Activated naive CD4-positive, alpha-beta T cell treated with anti-CD3 and anti-CD28 coated beads, Interleukin-2, amount 50 U/mL, for 72 hours (primary cell): ENCODE measurements at regions not wholly inside any gene's neighbourhood (a gene's known extent, or its start where the extent isn't known, plus 50 kb on each side); places are given as distances from the start of the nearest gene placed in this dataset.
"Not testable (repeated sequence)": the region's sequence is repeated elsewhere in the genome, so short reads cannot be mapped to it uniquely, and the experiment has no call there.

Experiments used
- ATAC-seq, 2 donors: fragments of 150-1000 bp; cut with Tn5 transposase; 2 replicates each; pipeline ENCODE4 v1.10.0; 2021; ENCODE audit warnings: mild to moderate bottlenecking in 2 of 2, moderate library complexity in 2 of 2
- DNase-seq, 2 donors: peaks; one replicate each; pipeline ENCODE4 v3.0.0; 2021 to 2022; ENCODE audit warnings: low spot score in 2 of 2
- H3K27ac Mint-ChIP-seq, 2 donors: one replicate each; pipeline ENCODE4 v1.8.0; 2022; ENCODE audit warnings: mild to moderate bottlenecking in 2 of 2, mixed read lengths in 2 of 2
- H3K36me3 Mint-ChIP-seq, 2 donors: one replicate each; pipeline ENCODE4 v1.8.0; 2022; ENCODE audit warnings: mixed read lengths in 2 of 2
- H3K9me3 Mint-ChIP-seq, 2 donors: one replicate each; pipeline ENCODE4 v1.8.0; 2022; ENCODE audit warnings: mixed read lengths in 2 of 2

DNA sequence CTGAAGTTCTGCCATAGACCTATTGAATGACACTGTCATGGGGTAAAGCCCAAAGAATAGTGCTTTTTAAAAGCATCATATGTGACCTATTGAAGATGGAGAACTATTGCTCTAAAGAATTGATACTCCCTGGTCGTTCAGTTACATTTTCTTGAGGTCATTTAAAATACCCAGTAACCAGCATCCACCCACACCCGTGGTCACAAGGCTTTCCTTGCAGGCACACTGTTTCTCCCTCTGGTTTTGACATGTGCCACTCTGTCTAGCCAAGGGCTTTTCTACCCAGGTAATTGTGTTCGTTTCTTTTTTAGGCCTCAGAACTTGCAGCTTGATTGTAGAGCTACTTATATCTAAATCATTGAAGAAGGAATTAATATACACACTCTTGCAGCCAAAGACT lies 68.3 kb upstream of the LYZL2 start:
- ATAC-seq (no peak), DNase-seq (no peak)
- Mint-ChIP-seq H3K36me3 (peaks cover 36 to 45% of the 10 kb centered on the region in 2 donors), H3K9me3 (no peaks in the 10 kb centered on the region), H3K27ac (peak overlapping the region; percentile 56 to 100)

DNA sequence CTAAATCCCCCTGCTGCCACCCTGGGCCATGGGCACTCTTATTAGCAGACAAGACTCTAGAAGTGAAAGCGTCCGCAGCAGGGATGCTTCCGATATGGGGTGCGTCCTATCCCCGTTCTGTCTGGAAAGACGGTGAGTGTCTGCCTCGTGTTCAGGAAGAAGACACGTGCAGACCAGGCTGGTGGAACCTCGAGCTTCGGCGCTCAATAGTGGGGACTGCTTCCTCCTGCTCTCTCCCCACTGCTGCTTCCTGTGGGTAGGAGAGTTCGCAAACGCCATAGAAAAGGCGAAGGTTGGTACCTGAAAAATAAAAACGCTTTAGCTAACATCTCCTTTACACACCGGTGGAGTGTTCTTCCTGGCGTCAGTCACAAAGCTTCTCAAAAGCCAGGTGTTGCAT lies 67.7 kb upstream of the LYZL2 start:
- not testable (repeated sequence) for DNase-seq, H3K9me3 Mint-ChIP-seq, ATAC-seq
- Mint-ChIP-seq H3K27ac (peak overlapping the region; percentile 56 to 100), H3K36me3 (peaks cover 36 to 39% of the 10 kb centered on the region in 2 donors)

DNA sequence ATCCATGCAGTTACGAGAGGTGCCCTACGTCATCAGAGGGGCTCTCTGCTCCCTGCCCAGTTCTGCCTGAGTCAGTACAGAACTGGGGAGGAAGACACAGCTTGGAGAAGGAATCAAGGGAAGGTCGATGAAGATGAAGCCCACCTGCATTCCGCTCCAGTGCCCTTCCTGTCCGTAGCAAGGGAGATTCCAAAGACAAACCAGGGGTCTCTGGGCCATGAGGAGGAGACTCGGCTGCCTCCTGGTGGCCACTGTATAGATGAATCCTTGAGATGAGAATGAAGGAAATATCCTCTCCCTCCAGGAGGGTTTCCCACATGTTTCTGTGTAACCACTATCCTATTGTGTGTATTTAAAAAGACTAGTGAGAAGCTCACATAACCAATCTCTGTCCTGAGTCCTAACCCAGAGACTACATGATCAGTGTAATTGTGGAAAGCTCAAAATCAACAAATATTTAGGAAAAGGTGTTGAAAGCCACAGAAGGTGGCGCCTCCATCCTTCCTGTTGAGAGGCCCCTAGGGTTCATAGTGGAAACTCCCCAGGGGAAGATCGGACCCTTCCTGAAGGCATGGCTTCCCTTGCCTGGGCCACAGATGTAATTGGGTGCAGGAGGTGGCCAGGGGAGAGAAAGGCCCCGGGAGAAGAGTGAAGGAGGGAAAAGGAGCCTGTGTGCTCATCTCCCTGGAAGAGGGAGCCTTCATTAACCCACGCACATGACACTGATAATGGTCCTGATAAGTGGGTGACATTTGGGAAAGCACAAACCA lies 67.0 kb upstream of the LYZL2 start:
- not testable (repeated sequence) for ATAC-seq, DNase-seq, H3K9me3 Mint-ChIP-seq
- Mint-ChIP-seq H3K27ac (peak overlapping the region; percentile 95 to 100), H3K36me3 (peaks cover 36 to 39% of the 10 kb centered on the region in 2 donors)

DNA sequence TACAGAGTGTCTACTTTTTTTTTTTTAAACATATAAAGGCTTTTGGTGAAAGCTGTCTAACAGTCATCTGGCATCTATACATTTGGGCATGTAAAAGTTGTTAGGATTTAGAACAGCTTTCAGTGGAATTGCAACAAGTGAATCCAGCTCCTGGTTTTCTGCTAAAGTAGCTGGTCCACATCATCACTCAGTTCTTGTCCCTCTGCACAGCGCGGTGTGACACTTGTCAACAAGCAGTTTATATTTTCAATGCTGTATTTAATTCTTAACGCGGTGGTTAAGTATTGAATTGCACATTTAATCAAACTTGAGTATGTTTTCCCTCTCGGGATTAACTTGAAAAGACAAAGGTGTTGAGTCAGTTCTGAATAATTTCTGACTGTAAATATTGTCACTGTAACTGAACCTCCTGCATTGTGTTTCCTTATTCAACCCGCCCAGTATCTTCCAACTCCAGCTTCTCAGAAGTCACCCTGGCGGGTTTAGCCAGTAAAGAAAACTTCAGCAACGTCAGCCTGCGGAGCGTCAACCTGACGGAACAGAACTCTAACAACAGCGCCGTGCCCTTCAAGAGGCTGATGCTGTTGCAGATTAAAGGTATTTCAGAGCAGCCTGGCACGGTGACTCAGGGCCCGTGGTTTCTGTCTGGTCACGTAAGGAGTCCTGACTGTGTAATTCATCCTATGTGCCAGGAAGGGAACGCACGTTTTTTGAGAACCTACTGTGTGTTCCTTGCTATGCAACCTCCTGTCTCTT lies 66.1 kb upstream of the LYZL2 start:
- Mint-ChIP-seq H3K36me3 (peaks cover 36 to 39% of the 10 kb centered on the region in 2 donors), H3K27ac (peak overlapping the region; percentile 95 to 100)
- ATAC-seq: peak; percentile 87 to 89

DNA sequence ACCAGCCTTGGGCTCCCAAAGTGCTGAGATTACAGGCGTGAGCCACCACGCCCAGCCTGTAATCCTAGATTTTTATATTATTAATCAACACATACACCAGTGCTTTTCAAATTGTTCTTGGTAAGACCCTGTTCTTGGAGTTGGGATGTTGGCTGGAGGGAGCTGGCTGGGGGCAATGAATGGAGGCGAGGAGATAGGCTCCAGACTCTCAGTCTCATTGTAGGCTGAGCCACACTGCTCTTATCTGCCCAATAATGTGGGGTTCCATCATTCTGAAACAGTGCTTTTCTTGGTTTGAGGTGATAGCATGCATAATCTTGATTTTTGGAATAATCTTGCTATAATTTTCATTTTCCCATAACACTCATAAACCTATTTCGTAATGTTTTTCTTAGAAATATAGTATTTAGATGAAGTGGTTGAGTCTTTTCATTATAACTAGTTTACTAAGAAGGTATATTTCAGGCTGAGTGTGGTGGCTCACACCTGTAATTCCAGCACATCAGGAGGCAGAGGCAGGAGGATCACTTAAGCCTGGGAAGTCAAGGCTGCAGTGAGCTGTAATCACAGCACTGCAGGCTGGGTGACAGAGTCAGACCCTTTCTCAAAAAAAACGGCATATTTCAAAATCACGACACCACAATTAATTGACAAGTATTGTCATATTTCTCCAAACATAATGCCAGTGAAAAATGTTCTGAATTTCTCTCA lies 65.1 kb upstream of the LYZL2 start:
- H3K27ac Mint-ChIP-seq: peak overlapping the region; percentile 95 to 100
- no peaks in the 10 kb centered on the region for H3K9me3 Mint-ChIP-seq
- ATAC-seq (peak; percentile 24 to 60), DNase-seq (no peak)
- H3K36me3 Mint-ChIP-seq: peaks cover 32 to 39% of the 10 kb centered on the region in 2 donors

More for the DNA sequence above, 66.1 kb upstream of the LYZL2 start:
- peak; percentile 62 to 89 for DNase-seq
- H3K9me3 Mint-ChIP-seq: not testable (repeated sequence)

DNA sequence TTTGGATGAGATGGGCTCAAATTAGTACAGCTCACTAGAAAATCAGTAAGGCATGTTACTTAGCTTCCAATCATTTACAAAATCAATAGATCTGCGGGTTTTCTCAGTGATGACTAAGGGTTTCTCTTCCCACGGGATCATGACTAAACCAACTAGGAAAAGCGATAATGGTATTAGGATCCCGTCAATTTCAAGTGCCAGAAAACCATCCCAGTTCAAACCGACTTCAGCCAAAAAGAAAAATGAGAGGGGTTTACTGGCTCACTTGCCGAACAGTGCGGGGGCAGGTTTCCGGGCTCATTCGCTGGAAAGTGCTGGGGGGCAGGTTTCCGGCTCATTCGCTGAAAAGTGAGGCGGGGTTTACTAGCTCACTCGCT lies 62.1 kb upstream of the LYZL2 start:
- no peak for ATAC-seq
- Mint-ChIP-seq H3K36me3 (peaks cover 22 to 23% of the 10 kb centered on the region in 2 donors), H3K27ac (no peak overlapping the region), H3K9me3 (no peaks in the 10 kb centered on the region)
- DNase-seq: no peak

DNA sequence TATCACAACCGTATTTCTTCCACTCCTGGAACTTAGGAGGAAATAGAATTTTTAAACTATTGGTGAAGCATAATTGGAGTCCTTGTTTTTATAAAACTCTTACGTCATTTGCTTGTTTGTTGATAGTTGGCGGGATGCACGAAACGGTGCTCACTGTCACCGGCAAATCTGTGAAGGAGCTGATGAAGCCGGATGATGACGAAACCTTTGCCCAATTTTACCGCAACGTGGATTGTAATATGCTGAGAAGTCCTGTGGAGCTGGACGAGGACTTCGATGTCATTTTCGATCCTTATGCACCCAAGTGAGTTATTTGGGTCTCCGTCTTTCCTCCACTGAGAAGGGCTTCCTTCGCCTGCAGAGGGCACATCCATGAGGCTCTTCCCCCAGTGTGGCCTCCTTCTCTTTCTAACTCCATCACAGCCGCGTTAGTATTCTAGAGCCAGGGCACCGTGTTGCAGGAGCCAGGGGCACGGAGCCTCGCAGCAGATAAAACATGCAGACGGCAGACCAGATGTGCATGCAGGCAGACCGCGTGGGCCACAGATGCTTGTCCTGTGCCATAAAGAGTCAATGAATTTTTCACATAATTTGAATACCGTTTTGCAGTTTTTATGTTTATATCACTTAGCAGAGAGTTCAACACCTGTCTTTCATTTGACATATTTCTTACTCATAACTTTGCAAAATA lies 61.5 kb upstream of the LYZL2 start:
- not testable (repeated sequence) for ATAC-seq

DNA sequence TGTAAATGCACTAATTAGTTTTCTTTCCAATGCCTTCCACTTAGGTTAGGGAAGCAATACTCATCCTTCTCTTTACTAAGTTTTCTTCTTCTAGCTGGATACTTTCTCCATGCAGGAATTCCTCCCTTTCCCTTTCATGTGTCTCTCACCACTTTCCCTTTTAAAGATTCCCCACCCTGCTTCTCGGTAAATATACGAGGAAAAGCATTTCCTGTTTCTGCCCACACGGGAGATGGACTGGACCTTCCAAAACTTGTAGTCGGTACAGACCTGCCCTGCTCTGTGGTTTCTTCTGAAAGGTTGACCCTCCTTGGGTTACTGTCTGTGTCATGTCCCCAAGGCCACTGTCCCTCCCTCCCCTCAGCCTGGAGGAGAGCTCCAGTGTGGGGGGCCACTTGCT lies 58.9 kb upstream of the LYZL2 start:
- no peaks in the 10 kb centered on the region for H3K9me3 Mint-ChIP-seq
- peaks cover under 1 to 10% of the 10 kb centered on the region in 2 donors for H3K36me3 Mint-ChIP-seq
- DNase-seq: no peak
- peak overlapping the region in 1 of 2 donors; percentile 92 for H3K27ac Mint-ChIP-seq
- no peak for ATAC-seq

More for the DNA sequence above, 61.5 kb upstream of the LYZL2 start:
- H3K9me3 Mint-ChIP-seq, DNase-seq, H3K27ac Mint-ChIP-seq: not testable (repeated sequence)
- peaks cover 16 to 18% of the 10 kb centered on the region in 2 donors for H3K36me3 Mint-ChIP-seq

DNA sequence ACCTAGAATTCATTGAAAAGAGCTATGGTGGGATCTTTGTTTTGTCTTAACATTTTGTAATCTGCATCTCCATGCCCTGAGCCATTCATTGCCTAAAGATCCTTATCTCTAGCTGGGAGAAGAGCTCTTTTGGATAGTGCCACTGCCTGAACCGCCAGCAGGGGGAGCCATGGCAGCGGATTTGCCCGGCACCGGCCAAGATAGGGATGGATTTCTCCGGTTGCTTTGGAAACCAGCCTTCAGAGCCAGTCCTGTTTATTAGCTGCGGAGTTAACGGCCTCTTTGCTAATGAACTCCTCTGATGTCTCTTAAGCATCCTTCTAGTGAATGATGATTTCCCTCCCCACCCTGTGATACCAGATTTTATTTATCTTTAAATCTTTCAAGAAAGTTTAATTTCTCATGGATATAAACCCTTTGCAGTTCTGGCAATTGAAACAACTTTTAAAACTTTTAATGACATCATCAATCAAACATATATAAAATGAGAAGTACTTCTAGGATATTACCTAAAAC lies 58.2 kb upstream of the LYZL2 start:
- Mint-ChIP-seq H3K27ac (peak overlapping the region in 1 of 2 donors; percentile 92), H3K9me3 (no peaks in the 10 kb centered on the region), H3K36me3 (peaks cover 0 to 6% of the 10 kb centered on the region in 2 donors)
- ATAC-seq (peak; percentile 69 to 71), DNase-seq (peak; percentile 82 to 87)

DNA sequence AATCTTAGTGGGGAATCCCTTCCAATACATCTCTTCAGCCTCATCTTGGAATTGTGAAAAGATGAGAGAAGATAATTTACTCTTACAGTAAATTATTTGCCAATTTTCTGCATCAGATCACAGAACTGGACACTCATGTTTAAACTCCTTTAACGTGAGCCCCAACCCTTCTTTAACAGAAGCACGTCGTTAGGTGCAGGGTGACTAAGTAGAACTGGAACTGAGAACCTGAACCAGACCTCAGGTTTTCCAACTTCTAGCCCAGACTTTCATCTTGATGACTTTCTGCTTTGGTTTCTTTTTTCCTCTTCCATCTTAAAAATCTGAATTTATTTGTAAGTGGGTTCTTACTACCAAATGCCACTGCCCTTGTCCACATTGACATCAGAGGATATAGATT lies 57.2 kb upstream of the LYZL2 start:
- no peaks in the 10 kb centered on the region for H3K9me3 Mint-ChIP-seq
- H3K36me3 Mint-ChIP-seq: no peaks in the 10 kb centered on the region
- H3K27ac Mint-ChIP-seq: peak overlapping the region in 1 of 2 donors; percentile 92
- ATAC-seq: peak; percentile 63 to 67
- no peak for DNase-seq

DNA sequence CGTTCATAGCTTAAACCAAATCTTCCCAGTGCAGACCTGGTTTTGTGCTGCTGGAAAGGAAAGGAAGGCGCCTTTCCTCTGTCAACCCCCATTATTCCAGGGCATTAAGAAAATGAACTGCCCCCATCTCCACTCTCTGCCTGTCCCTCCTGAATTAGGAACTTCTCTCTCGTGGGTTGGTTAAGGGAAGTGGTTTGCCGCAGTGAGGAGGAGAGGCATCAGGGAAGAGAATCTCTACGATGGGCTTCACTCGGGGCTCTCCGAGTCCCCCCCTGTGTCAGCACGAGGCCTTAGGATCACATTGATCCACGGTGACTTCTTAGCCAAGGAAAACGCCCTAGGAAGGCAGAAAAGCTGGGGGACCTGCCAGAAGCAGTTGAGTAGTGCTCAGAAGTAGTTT lies 53.9 kb upstream of the LYZL2 start:
- H3K9me3 Mint-ChIP-seq: peaks cover 9% of the 10 kb centered on the region in 2 donors
- DNase-seq (no peak), ATAC-seq (no peak)
- H3K36me3 Mint-ChIP-seq: peaks cover 12% of the 10 kb centered on the region in 2 donors
- H3K27ac Mint-ChIP-seq: peak overlapping the region; percentile 51 to 76

DNA sequence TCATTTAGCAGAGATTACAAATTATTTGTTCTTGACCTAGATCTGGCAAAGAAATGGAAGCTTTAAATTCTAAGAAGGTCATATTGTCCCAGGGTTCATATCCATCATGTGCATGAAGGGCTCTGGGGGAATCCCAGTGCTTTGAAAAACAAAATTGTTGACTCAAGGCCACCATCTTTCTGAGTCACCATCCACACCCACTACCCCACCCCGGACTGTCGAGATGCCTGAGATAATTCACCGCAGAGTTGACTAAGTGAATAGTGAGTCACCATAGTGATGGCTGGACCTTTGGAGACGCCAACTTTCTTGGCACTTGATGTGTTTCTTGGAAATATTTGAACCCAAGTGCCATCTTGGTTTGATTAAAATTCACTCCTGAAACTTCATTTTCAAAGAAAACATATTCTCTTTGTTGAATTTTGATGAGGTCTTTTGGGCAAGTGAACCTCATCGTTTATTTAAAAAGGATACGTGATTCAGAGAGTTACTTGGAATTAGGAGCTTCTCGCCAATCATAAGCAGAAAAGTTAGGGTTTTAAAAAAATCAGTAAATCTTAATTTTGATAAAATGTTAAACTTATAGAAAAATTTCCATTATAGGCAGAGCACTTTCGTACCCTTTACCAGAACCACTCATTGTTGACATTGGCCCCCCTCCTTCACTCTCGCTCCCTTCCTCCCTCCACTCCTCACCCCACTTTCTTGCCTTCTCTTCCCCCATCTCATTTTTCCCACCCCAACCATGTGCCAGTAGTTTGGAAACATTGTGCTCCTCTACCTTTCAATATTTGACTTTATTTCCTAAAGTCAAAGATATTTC lies 53.0 kb upstream of the LYZL2 start:
- peak; percentile 88 to 93 for ATAC-seq
- H3K9me3 Mint-ChIP-seq: not testable (repeated sequence)
- peaks cover 12% of the 10 kb centered on the region in 2 donors for H3K36me3 Mint-ChIP-seq
- H3K27ac Mint-ChIP-seq: peak overlapping the region in 1 of 2 donors; percentile 76
- peak; percentile 54 to 76 for DNase-seq

DNA sequence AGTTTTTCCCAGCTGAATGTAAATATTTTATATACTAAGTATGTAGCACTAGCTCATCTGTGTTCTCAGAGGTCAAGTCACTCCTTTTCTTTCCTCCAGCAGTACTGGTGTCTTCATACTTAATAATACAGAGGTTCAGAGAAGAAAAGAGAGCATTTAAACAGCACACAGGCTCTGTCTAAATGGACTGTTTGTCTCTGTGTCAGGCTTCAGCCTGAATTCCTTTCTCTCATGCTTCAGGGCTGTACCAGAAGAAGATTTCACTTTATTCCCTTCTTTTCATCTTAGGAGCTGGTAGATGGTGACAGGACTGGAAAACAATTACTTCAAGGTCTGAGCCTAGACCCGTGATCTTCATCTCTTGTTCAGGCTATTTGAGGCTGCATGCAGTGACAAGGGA lies 51.4 kb upstream of the LYZL2 start:
- ATAC-seq: no peak

More for the DNA sequence above, 51.4 kb upstream of the LYZL2 start:
- H3K9me3 Mint-ChIP-seq: peaks cover 9 to 10% of the 10 kb centered on the region in 2 donors
- peaks cover 12% of the 10 kb centered on the region in 2 donors for H3K36me3 Mint-ChIP-seq
- no peak overlapping the region for H3K27ac Mint-ChIP-seq
- DNase-seq: no peak
